ENCODE measurements at regions not wholly inside any gene's neighbourhood (a gene's known extent, or its start where the extent isn't known, plus 50 kb on each side); places are given as distances from the start of the nearest gene placed in this dataset.

GRCh38 chr15:45762726-45763125, 127.9 kb downstream of the SQOR start:
- SMC1A ChIA-PET (ENCODE audit: uncharacterized antibody, unreplicated experiment) = no interaction called here
- TF ChIP-seq STAT3 (IDR thresholded peaks at IDR 0.05; ENCODE audit: low read depth, low read length) (no peak), CBFB (IDR thresholded peaks at IDR 0.05; ENCODE audit: low read depth) (no peak), PML (IDR thresholded peaks at IDR 0.05; ENCODE audit: low read length) (no peak), JUND (IDR thresholded peaks at IDR 0.05; ENCODE audit: low read depth, low read length) (no peak), PAX5 (IDR thresholded peaks at IDR 0.05; ENCODE audit: borderline replicate concordance, low read depth, low read length) (no peak)
- TF ChIP-seq, protein P1, sequence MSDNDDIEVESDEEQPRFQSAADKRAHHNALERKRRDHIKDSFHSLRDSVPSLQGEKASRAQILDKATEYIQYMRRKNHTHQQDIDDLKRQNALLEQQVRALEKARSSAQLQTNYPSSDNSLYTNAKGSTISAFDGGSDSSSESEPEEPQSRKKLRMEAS (IDR thresholded peaks at IDR 0.05; ENCODE audit: low read depth, low read length) = no peak
- intact Hi-C loops (cut with micrococcal nuclease; ENCODE audit: unreplicated experiment) = no loop called here
- 4% methylated on average over 1 of the region's 1 CpG for WGBS (ENCODE audit: insufficient coverage, insufficient replicate concordance, low lambda C conversion rate, missing lambda C conversion rate)
- Histone ChIP-seq H3K4me1 (ENCODE audit: control insufficient read depth, insufficient read depth, low read length) (no peaks in the 10 kb centered on the region), H4K20me1 (ENCODE audit: control insufficient read depth, insufficient read depth) (no peaks in the 10 kb centered on the region), H3K4me3 (no peak overlapping the region), H3K4me2 (ENCODE audit: control insufficient read depth, insufficient read depth) (no peak overlapping the region), H3K27me3 (replicated peaks in 1 of 2; ENCODE audit: control insufficient read depth in 2 of 2, insufficient read depth in 2 of 2, low read length in 1 of 2) (no peaks in the 10 kb centered on the region), H2AFZ (ENCODE audit: control insufficient read depth, low read depth, low read length) (no peak overlapping the region), H3K9ac (ENCODE audit: control insufficient read depth, insufficient read depth, low read length) (no peak overlapping the region), H3K79me2 (ENCODE audit: control insufficient read depth, insufficient read depth, low read length) (no peaks in the 10 kb centered on the region), H3K27ac (ENCODE audit: control insufficient read depth, insufficient read depth) (no peak overlapping the region), H3K9me3 (replicated peaks; ENCODE audit: control insufficient read depth, insufficient read depth, low read length) (no peaks in the 10 kb centered on the region), H3K36me3 (ENCODE audit: control insufficient read depth in 2 of 2, insufficient read depth in 2 of 2, low read length in 1 of 2) (no peaks in the 10 kb centered on the region)
- CTCF ChIA-PET = no interaction called here
- POLR2A ChIA-PET = no interaction called here
- RAD21 ChIA-PET (ENCODE audit: unreplicated experiment) = no interaction called here
- no peak for DNase-seq (ENCODE audit: low read depth, low spot score)
- in situ Hi-C loops (cut with MboI) = no loop called here
- no TSS peak for BruUV-seq (replicated peaks)
- FAIRE-seq = no peak
- ATAC-seq = no peak

DNA sequence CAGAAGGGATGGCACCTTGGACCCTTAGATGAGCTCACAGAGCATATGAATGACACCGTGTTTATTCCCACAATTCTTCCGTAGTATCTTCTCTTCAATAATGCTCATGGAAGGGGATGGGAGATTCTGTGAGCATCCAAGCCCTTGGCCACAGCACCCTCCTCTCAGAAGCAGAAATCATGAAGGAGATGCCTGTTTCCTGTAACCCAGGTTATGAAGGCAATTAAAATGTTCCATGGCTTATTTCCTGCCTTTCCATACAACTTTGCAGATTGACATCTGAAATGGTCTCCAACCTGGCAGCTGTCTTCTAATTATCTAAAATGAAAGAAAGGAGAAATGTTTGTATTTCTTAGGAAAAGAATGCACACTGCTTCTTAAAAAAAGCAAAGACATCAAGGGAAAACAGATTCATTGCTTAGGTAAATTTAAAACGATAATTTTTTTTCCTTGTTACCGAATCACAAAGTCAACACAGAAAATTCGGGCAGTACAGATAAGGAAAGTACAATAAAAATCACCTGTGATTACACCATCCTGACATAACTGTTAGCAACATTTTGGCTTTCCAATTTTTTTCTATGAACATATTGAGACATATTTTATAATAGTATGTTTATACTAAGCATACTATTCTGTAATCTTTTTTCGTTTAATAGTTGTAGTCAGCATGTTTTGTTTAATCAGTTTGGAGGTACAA, 128.5 kb downstream of the SQOR start:
- intact Hi-C loops (cut with micrococcal nuclease; ENCODE audit: unreplicated experiment) = no loop called here
- ATAC-seq (no peak), DNase-seq (ENCODE audit: low read depth, low spot score) (no peak), FAIRE-seq (no peak)
- 14% methylated on average over 6 of the region's 6 CpGs for WGBS (ENCODE audit: insufficient coverage, insufficient replicate concordance, low lambda C conversion rate, missing lambda C conversion rate)
- Histone ChIP-seq H3K27ac (ENCODE audit: control insufficient read depth, insufficient read depth) (no peak overlapping the region), H3K4me1 (ENCODE audit: control insufficient read depth, insufficient read depth, low read length) (no peaks in the 10 kb centered on the region), H2AFZ (ENCODE audit: control insufficient read depth, low read depth, low read length) (no peak overlapping the region), H3K9me3 (replicated peaks; ENCODE audit: control insufficient read depth, insufficient read depth, low read length) (no peaks in the 10 kb centered on the region), H3K36me3 (ENCODE audit: control insufficient read depth in 2 of 2, insufficient read depth in 2 of 2, low read length in 1 of 2) (no peaks in the 10 kb centered on the region), H3K9ac (ENCODE audit: control insufficient read depth, insufficient read depth, low read length) (no peak overlapping the region), H3K4me3 (no peak overlapping the region), H3K4me2 (ENCODE audit: control insufficient read depth, insufficient read depth) (no peak overlapping the region), H4K20me1 (ENCODE audit: control insufficient read depth, insufficient read depth) (no peaks in the 10 kb centered on the region), H3K79me2 (ENCODE audit: control insufficient read depth, insufficient read depth, low read length) (no peaks in the 10 kb centered on the region), H3K27me3 (replicated peaks in 1 of 2; ENCODE audit: control insufficient read depth in 2 of 2, insufficient read depth in 2 of 2, low read length in 1 of 2) (no peaks in the 10 kb centered on the region)
- BruUV-seq (replicated peaks) = no TSS peak
- SMC1A ChIA-PET (ENCODE audit: uncharacterized antibody, unreplicated experiment) = interaction anchor here (0.8 kb wide), 1 partner anchor 372 kb away, joined by 4 read pairs; no protein-coding TSS in a partner anchor
- CTCF ChIA-PET = no interaction called here
- POLR2A ChIA-PET = no interaction called here
- RAD21 ChIA-PET (ENCODE audit: unreplicated experiment) = no interaction called here
- in situ Hi-C loops (cut with MboI) = no loop called here
- TF ChIP-seq ZNF622 (IDR thresholded peaks at IDR 0.05) (no peak), RBBP5 (conservative IDR thresholded peaks at IDR 0.05) (no peak), DPF2 (IDR thresholded peaks at IDR 0.05) (no peak), RAD21 (IDR thresholded peaks at IDR 0.05; ENCODE audit: insufficient read depth, low read depth, low read length) (no peak), BACH1 (IDR thresholded peaks at IDR 0.05; ENCODE audit: borderline replicate concordance) (no peak), HCFC1 (IDR thresholded peaks at IDR 0.05; ENCODE audit: low read length) (no peak), IRF4 (IDR thresholded peaks at IDR 0.05; ENCODE audit: low read depth, low read length) (no peak), PBX3 (IDR thresholded peaks at IDR 0.05; ENCODE audit: insufficient replicate concordance, low read depth, low read length) (no peak), STAT3 (IDR thresholded peaks at IDR 0.05; ENCODE audit: low read depth, low read length) (no peak), POU2F2 (IDR thresholded peaks at IDR 0.05; ENCODE audit: borderline replicate concordance, low read depth, low read length) (no peak), BMI1 (IDR thresholded peaks at IDR 0.05; ENCODE audit: borderline replicate concordance) (no peak)
- TF ChIP-seq, protein P2, sequence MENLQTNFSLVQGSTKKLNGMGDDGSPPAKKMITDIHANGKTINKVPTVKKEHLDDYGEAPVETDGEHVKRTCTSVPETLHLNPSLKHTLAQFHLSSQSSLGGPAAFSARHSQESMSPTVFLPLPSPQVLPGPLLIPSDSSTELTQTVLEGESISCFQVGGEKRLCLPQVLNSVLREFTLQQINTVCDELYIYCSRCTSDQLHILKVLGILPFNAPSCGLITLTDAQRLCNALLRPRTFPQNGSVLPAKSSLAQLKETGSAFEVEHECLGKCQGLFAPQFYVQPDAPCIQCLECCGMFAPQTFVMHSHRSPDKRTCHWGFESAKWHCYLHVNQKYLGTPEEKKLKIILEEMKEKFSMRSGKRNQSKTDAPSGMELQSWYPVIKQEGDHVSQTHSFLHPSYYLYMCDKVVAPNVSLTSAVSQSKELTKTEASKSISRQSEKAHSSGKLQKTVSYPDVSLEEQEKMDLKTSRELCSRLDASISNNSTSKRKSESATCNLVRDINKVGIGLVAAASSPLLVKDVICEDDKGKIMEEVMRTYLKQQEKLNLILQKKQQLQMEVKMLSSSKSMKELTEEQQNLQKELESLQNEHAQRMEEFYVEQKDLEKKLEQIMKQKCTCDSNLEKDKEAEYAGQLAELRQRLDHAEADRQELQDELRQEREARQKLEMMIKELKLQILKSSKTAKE (IDR thresholded peaks at IDR 0.05; ENCODE audit: low read depth, poor library complexity, severe bottlenecking) = no peak

Data from GM12878 (cell line).